OCI-LY1 (cell line): ENCODE measurements at regions not wholly inside any gene's neighbourhood (a gene's known extent, or its start where the extent isn't known, plus 50 kb on each side); places are given as distances from the start of the nearest gene placed in this dataset.

Source experiments
- CTCF ChIP-seq: fragments of 200-600 bp; sonication (generic), shearing (Covaris generic); IDR thresholded peaks from 2 replicates; pipeline ENCODE4 v1.5.1; 2017; ENCODE audit warnings: mild to moderate bottlenecking, antibody characterized with exemption, low read length, moderate library complexity, mixed read lengths
- EZH2 ChIP-seq: fragments of 200-600 bp; sonication (generic), shearing (Covaris generic); IDR thresholded peaks from 2 replicates; pipeline ENCODE4 v1.8.0; 2017; ENCODE audit warnings: borderline replicate concordance, mixed run types, mild to moderate bottlenecking, antibody characterized with exemption, low read length, moderate library complexity, mixed read lengths

- TF ChIP-seq CTCF (no peak), EZH2 (no peak)
These were observed 706.0 kb upstream of the AUTS2 start for GRCh38 chr7:68892236-68892635.
